Ovary (tissue), 7 donors: ENCODE measurements at regions not wholly inside any gene's neighbourhood (a gene's known extent, or its start where the extent isn't known, plus 50 kb on each side); places are given as distances from the start of the nearest gene placed in this dataset.

Experiments
- DNase-seq, 5 donors: peaks; one replicate each; pipeline ENCODE4 v3.0.0-alpha.2; 2019 to 2020
- H3K27ac ChIP-seq, 2 donors: fragments of 200-600 bp; one replicate each; pipeline versions ENCODE4 v1.5.1 to v1.8.0; 2019 to 2022
- H3K27me3 ChIP-seq: fragments of 200-600 bp; one replicate; pipeline ENCODE4 v1.8.0; 2022
- H3K36me3 ChIP-seq: fragments of 200-600 bp; sonication (generic); one replicate; pipeline ENCODE4 v1.5.1; 2019
- H3K4me1 ChIP-seq: one replicate; pipeline ENCODE4 v1.8.1; 2013; ENCODE audit warnings: mild to moderate bottlenecking, moderate library complexity; ENCODE audit not compliant: insufficient read depth
- H3K4me3 ChIP-seq: fragments of 200-600 bp; sonication (generic); one replicate; pipeline ENCODE4 v1.5.1; 2017
- H3K9me3 ChIP-seq, 2 donors: fragments of 200-600 bp in 1 of 2; sonication (generic) in 1 of 2; one replicate each; pipeline versions ENCODE4 v1.5.1 to v1.8.1; 2013 to 2019; ENCODE audit warnings: mild to moderate bottlenecking in 1 of 2, moderate library complexity in 1 of 2
- CTCF ChIP-seq, 3 donors: fragments of 450-650 bp in 2 of 3; fragments of 200-600 bp in 1 of 3; IDR thresholded peaks; one replicate each; pipeline versions ENCODE4 v1.5.1 to v1.8.0; 2016 to 2022; ENCODE audit warnings: antibody characterized with exemption in 3 of 3, mild to moderate bottlenecking in 1 of 3
- EP300 ChIP-seq: sonication (generic); formaldehyde crosslinking; IDR thresholded peaks from one replicate; pipeline ENCODE4 v1.6.1; 2017; ENCODE audit warnings: antibody characterized with exemption
- POLR2A ChIP-seq: fragments of 450-650 bp; IDR thresholded peaks from one replicate; pipeline ENCODE4 v1.6.1; 2017; ENCODE audit warnings: antibody characterized with exemption, mild to moderate bottlenecking, moderate library complexity
- WGBS, 3 donors: extraction: QIAGEN DNeasy Blood & Tissue Kit in 1 of 3; methylation state at CpG; one replicate each; pipeline versions ENCODE4 v1.1.5 to v1.1.7; 2013 to 2017; 5-methylcytosine and 5-hydroxymethylcytosine counted together
- intact Hi-C, 4 donors: fragments of 100-400 bp; cut with DNase I; formaldehyde crosslinking; loops; one replicate each; pipeline versions ENCODE4 v1.11.0 to v1.15.1; 2022 to 2023
- donor health status: DM: no; HTN: no; CAD: no; lungs with moderate emphysema.
- donor health status: DM: no; HTN: no; CAD: no.
- donor health status: Bipolar disorder and iron deficiency.
- donor health status: DM: no; HTN: no; CAD: no.
- donor health status: DM: yes; HTN: yes; CAD: no.

- TF ChIP-seq EP300 (no peak), POLR2A (no peak), CTCF (IDR thresholded peaks at IDR 0.05) (no peak)
- Histone ChIP-seq H3K4me1 (no peaks in the 10 kb centered on the region), H3K27me3 (no peaks in the 10 kb centered on the region), H3K4me3 (no peak overlapping the region), H3K27ac (peak overlapping the region in 1 of 2 donors; percentile 27), H3K36me3 (no peaks in the 10 kb centered on the region), H3K9me3 (no peaks in the 10 kb centered on the region)
- intact Hi-C loops: no loop called here
- WGBS, 3 donors: 30 to 54% (median 41%) methylated on average over 8 of the region's 8 CpGs
- DNase-seq: peak; percentile 42 to 66 (median 59)
These were observed 94.5 kb upstream of the TSPAN2 start for GRCh38 chr1:115183721-115184259.

DNA sequence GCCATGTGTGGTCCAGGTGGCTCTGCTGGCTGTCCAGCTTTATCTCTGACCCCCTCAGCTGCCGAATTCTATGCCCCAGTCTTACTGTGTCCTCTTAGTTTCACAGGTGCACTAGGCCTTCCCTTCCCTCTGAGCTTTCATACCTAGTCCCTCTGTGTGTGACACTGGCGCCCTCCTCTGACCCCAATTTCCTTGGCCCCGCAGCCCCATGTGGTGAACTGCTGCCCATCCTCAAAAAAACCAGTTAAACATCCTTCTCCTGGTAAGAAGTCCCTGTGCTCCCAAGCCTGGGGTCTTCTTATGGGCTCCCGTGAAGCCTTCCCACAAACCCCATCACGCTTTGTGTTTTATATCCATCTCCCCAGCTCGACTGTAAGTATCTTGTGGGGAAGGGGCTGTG, 93.9 kb upstream of the TSPAN2 start:
- Histone ChIP-seq H3K4me1 (no peaks in the 10 kb centered on the region), H3K27ac (peak overlapping the region in 1 of 2 donors; percentile 27), H3K36me3 (no peaks in the 10 kb centered on the region), H3K9me3 (no peaks in the 10 kb centered on the region), H3K4me3 (no peak overlapping the region), H3K27me3 (no peaks in the 10 kb centered on the region)
- intact Hi-C loops: no loop called here
- no peak for DNase-seq
- WGBS, 3 donors: 84 to 90% (median 86%) methylated on average over 6 of the region's 6 CpGs
- no peak for TF ChIP-seq CTCF (IDR thresholded peaks at IDR 0.05)
- TF ChIP-seq POLR2A: no peak

GRCh38 chr1:115182012-115182715, 92.9 kb upstream of the TSPAN2 start:
- intact Hi-C loops: no loop called here
- Histone ChIP-seq H3K9me3 (no peaks in the 10 kb centered on the region), H3K27me3 (no peaks in the 10 kb centered on the region), H3K36me3 (no peaks in the 10 kb centered on the region), H3K4me3 (no peak overlapping the region), H3K27ac (no peak overlapping the region), H3K4me1 (no peaks in the 10 kb centered on the region)
- WGBS, 3 donors: 89 to 96% (median 96%) methylated on average over 7 of the region's 7 CpGs
- TF ChIP-seq EP300: no peak
- TF ChIP-seq CTCF (IDR thresholded peaks at IDR 0.05): no peak
- TF ChIP-seq POLR2A: no peak
- no peak for DNase-seq

DNA sequence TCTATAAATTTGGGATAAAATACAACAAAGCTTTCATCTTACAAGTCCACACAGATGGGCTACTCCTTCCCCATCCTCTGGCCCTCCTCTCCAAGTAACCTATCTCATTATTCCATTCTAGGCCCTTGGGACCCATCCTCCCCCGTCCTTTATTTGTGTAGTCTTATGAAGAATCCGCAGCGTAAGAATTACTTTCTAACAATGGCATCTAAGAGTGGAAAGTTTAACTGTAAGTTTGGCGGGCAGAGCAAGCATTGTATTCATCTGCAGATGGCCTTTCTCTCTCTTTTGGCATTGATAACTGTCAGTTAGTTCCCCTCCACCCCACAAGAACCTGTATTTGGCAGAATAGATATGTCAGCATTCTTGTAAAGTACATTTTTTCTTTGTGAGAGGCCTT, 91.9 kb upstream of the TSPAN2 start:
- Histone ChIP-seq H3K4me1 (no peaks in the 10 kb centered on the region), H3K36me3 (no peaks in the 10 kb centered on the region), H3K27ac (no peak overlapping the region), H3K4me3 (no peak overlapping the region), H3K27me3 (no peaks in the 10 kb centered on the region), H3K9me3 (no peaks in the 10 kb centered on the region)
- TF ChIP-seq POLR2A (no peak), CTCF (IDR thresholded peaks at IDR 0.05) (no peak)
- 87% methylated on average over 4 of the region's 4 CpGs for WGBS, 3 donors
- intact Hi-C loops: no loop called here
- DNase-seq: no peak
